ENCODE measurements at regions not wholly inside any gene's neighbourhood (a gene's known extent, or its start where the extent isn't known, plus 50 kb on each side); places are given as distances from the start of the nearest gene placed in this dataset.

DNA sequence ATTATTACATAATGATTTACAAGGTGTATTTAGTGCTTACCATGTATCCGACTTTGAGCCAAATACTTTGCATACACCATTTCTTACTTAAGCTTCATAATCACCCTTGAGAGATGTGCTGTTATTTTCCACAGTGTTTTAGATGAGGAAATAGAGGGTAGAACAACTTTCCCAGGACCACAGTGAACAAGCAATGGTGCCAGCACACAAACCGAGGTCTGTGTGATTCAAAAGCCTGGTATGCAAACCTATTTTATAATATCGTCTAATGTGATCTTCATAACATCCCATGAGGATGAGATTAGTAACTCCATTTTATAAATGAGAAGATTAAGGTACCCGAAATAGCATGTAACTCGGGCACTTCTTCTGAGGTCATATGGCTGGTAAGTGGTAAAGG, 294.7 kb downstream of the NSG2 start:
- TF ChIP-seq POLR2A (IDR thresholded peaks at IDR 0.05), result no peak
- TF ChIP-seq, protein P1, sequence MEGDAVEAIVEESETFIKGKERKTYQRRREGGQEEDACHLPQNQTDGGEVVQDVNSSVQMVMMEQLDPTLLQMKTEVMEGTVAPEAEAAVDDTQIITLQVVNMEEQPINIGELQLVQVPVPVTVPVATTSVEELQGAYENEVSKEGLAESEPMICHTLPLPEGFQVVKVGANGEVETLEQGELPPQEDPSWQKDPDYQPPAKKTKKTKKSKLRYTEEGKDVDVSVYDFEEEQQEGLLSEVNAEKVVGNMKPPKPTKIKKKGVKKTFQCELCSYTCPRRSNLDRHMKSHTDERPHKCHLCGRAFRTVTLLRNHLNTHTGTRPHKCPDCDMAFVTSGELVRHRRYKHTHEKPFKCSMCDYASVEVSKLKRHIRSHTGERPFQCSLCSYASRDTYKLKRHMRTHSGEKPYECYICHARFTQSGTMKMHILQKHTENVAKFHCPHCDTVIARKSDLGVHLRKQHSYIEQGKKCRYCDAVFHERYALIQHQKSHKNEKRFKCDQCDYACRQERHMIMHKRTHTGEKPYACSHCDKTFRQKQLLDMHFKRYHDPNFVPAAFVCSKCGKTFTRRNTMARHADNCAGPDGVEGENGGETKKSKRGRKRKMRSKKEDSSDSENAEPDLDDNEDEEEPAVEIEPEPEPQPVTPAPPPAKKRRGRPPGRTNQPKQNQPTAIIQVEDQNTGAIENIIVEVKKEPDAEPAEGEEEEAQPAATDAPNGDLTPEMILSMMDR (IDR thresholded peaks at IDR 0.05 in 4 of 5, conservative IDR thresholded peaks at IDR 0.05 in 1 of 5), result no peak

Measured in gastrocnemius medialis (tissue), 4 donors.